ENCODE measurements at regions not wholly inside any gene's neighbourhood (a gene's known extent, or its start where the extent isn't known, plus 50 kb on each side); places are given as distances from the start of the nearest gene placed in this dataset.

- no peak for DNase-seq (ENCODE audit: low spot score in 2 of 2)
- intact Hi-C loops (cut with DNase I; ENCODE audit: low total_unique reads): no loop called here
- TF ChIP-seq POLR2A (IDR thresholded peaks at IDR 0.05): no peak
- TF ChIP-seq, protein P1, sequence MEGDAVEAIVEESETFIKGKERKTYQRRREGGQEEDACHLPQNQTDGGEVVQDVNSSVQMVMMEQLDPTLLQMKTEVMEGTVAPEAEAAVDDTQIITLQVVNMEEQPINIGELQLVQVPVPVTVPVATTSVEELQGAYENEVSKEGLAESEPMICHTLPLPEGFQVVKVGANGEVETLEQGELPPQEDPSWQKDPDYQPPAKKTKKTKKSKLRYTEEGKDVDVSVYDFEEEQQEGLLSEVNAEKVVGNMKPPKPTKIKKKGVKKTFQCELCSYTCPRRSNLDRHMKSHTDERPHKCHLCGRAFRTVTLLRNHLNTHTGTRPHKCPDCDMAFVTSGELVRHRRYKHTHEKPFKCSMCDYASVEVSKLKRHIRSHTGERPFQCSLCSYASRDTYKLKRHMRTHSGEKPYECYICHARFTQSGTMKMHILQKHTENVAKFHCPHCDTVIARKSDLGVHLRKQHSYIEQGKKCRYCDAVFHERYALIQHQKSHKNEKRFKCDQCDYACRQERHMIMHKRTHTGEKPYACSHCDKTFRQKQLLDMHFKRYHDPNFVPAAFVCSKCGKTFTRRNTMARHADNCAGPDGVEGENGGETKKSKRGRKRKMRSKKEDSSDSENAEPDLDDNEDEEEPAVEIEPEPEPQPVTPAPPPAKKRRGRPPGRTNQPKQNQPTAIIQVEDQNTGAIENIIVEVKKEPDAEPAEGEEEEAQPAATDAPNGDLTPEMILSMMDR (IDR thresholded peaks at IDR 0.05): no peak
- H3K4me3 ChIP-seq (ENCODE audit: low read depth, poor library complexity, severe bottlenecking): no peak overlapping the region
Observed at GRCh38 chr9:82499337-82499736, 510.8 kb downstream of the SPATA31D1 start.

GRCh38 chr9:82504620-82505019 lies 516.0 kb downstream of the SPATA31D1 start:
- TF ChIP-seq POLR2A (IDR thresholded peaks at IDR 0.05): no peak
- TF ChIP-seq, protein P1 (IDR thresholded peaks at IDR 0.05): no peak
- H3K4me3 ChIP-seq (ENCODE audit: low read depth, poor library complexity, severe bottlenecking): no peak overlapping the region
- DNase-seq (ENCODE audit: low spot score in 2 of 2): no peak
- intact Hi-C loops (cut with DNase I; ENCODE audit: low total_unique reads): no loop called here
- 61 to 71% methylated on average over 2 of the region's 2 CpGs for WGBS, 2 donors

- no peak for TF ChIP-seq POLR2A (IDR thresholded peaks at IDR 0.05)
- TF ChIP-seq, protein P1 (IDR thresholded peaks at IDR 0.05): no peak
- 92% methylated on average over 7 of the region's 7 CpGs for WGBS, 2 donors
- no peak for DNase-seq (ENCODE audit: low spot score in 2 of 2)
- intact Hi-C loops (cut with DNase I; ENCODE audit: low total_unique reads): no loop called here
- no peak overlapping the region for H3K4me3 ChIP-seq (ENCODE audit: low read depth, poor library complexity, severe bottlenecking)
Observed at GRCh38 chr9:82511626-82512025, 523.1 kb downstream of the SPATA31D1 start.

GRCh38 chr9:82512728-82513127 lies 524.2 kb downstream of the SPATA31D1 start:
- 54 to 66% methylated on average over 5 of the region's 5 CpGs for WGBS, 2 donors
- intact Hi-C loops (cut with DNase I; ENCODE audit: low total_unique reads): no loop called here
- no peak overlapping the region for H3K4me3 ChIP-seq (ENCODE audit: low read depth, poor library complexity, severe bottlenecking)
- no peak for TF ChIP-seq POLR2A (IDR thresholded peaks at IDR 0.05)
- TF ChIP-seq, protein P1 (IDR thresholded peaks at IDR 0.05): no peak
- DNase-seq (ENCODE audit: low spot score in 2 of 2): no peak

GRCh38 chr9:82513242-82513751 lies 524.7 kb downstream of the SPATA31D1 start:
- no peak for TF ChIP-seq POLR2A (IDR thresholded peaks at IDR 0.05)
- TF ChIP-seq, protein P1 (IDR thresholded peaks at IDR 0.05): no peak
- WGBS, 2 donors: 14 to 16% methylated on average over 5 of the region's 5 CpGs
- no peak for DNase-seq (ENCODE audit: low spot score in 2 of 2)
- H3K4me3 ChIP-seq (ENCODE audit: low read depth, poor library complexity, severe bottlenecking): no peak overlapping the region
- intact Hi-C loops (cut with DNase I; ENCODE audit: low total_unique reads): no loop called here

Data from lower leg skin (tissue), 4 donors.